ENCODE measurements at regions not wholly inside any gene's neighbourhood (a gene's known extent, or its start where the extent isn't known, plus 50 kb on each side); places are given as distances from the start of the nearest gene placed in this dataset.
"Not testable (repeated sequence)": the region's sequence is repeated elsewhere in the genome, so short reads cannot be mapped to it uniquely, and the experiment has no call there.

DNA sequence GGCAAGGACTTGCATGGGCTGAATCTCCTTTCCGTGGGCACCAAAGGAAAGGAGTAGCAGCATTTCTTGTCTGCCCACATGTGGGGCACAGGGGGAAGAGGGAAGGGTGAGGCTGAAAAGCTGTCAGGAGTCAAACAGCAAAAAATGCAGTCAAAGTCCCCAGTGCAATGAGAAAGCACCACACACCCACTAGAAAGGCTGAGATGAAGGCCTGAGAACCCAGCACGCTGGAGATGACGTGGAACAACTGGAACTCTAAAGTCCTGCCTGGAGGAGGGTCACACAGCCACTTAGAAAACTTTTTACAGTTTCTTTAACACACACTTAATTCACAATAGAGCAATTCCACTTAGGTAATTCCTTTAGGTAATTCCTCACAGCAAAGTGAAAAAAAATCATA is 94.6 kb upstream of the IGFBPL1 start:
- H3K4me1 Mint-ChIP-seq (ENCODE audit: low read depth in 2 of 2): no peaks in the 10 kb centered on the region
- no peak overlapping the region for H3K4me3 Mint-ChIP-seq
- DNase-seq (ENCODE audit: low spot score): no peak
- ATAC-seq: no peak
- no peak overlapping the region for H3K27ac Mint-ChIP-seq
- H3K36me3 Mint-ChIP-seq: no peaks in the 10 kb centered on the region
- no peaks in the 10 kb centered on the region for H3K9me3 Mint-ChIP-seq
- H3K27me3 Mint-ChIP-seq: peaks cover 0 to 8% of the 10 kb centered on the region in 2 donors

DNA sequence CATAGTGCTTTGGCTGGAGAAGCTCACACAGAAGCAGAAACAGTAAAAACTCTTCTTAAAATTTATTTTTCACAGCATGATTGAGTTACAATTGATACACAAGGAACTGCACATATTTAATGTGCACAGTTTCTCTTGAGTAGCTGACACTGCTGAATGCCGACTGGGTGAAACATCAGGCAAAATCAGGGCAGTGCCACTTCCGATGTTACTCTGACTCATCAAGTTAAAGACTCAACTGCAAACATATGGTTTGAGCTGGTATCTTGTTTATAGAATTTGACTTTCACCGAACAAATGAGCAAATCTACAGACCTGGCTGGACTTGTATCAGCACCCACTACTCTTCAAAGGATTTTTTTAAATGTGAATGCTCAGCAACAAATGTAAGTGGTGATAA is 92.0 kb upstream of the IGFBPL1 start:
- not testable (repeated sequence) for H3K27ac Mint-ChIP-seq; DNase-seq (ENCODE audit: low spot score)

DNA sequence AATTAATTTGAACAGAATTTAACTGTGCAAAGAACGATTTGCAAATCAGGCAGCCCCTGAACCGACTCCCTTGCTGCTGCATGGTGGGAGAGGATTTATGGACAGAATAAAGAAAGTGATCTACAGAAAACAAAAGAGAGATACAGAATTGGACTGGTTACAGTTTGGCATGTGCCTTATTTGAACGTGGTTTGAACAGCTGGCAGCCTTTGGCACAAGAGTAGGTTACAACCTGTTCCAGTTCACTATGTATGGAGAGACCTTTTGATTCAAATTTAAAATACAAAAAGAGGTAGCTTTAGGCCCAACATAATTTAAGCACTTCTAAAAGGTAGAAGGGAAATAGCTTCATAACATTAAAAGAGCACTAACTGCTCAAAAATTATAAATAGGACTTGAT is 90.8 kb upstream of the IGFBPL1 start:
- not testable (repeated sequence) for H3K27me3 Mint-ChIP-seq; H3K27ac Mint-ChIP-seq; ATAC-seq; H3K9me3 Mint-ChIP-seq; DNase-seq (ENCODE audit: low spot score); H3K4me1 Mint-ChIP-seq (ENCODE audit: low read depth in 2 of 2); H3K36me3 Mint-ChIP-seq; H3K4me3 Mint-ChIP-seq

More for the DNA sequence above, 92.0 kb upstream of the IGFBPL1 start:
- not testable (repeated sequence) for H3K36me3 Mint-ChIP-seq; H3K27me3 Mint-ChIP-seq; H3K9me3 Mint-ChIP-seq; ATAC-seq; H3K4me3 Mint-ChIP-seq; H3K4me1 Mint-ChIP-seq (ENCODE audit: low read depth in 2 of 2)

DNA sequence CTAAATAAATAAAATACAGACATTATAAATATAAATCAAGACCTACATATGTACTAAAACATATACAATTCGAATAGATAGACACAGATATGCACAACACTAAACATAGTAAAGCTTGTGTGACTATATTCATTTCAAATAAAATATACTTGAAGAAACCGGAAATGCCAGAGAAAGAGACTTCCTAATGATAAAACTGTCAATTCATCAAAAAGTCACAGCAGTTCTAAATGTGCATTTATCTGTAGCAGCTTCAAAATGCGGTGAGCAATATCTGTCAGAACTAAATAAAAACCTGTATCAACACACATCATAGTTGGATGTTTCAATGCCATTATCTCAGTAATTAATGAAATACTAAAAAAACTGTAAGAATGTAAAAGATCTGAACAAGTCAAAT is 86.1 kb upstream of the IGFBPL1 start:
- not testable (repeated sequence) for H3K36me3 Mint-ChIP-seq; H3K9me3 Mint-ChIP-seq; ATAC-seq; H3K27ac Mint-ChIP-seq; H3K4me1 Mint-ChIP-seq (ENCODE audit: low read depth in 2 of 2); H3K27me3 Mint-ChIP-seq; H3K4me3 Mint-ChIP-seq; DNase-seq (ENCODE audit: low spot score)

DNA sequence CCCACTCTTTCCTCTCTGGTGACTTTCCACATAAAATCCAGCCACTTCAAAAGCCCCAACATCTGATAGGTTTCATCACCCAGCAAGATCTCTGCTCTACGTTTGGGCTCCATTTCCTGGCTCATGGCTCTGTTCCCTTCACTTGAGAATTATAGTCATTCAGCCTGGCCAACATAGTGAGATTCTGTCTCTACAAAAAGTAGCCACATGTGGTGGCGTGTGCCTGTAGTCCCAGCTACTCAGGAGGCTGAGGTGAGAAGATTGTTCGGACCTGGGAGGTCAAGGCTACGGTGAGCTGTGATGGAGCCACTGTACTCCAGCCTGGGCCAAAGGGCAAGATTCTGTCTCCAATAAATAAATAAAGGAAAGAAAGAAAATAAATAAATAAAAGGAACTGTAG is 83.3 kb upstream of the IGFBPL1 start:
- Mint-ChIP-seq H3K27ac (no peak overlapping the region), H3K36me3 (no peaks in the 10 kb centered on the region), H3K4me3 (no peak overlapping the region), H3K9me3 (no peaks in the 10 kb centered on the region), H3K4me1 (ENCODE audit: low read depth in 2 of 2) (no peaks in the 10 kb centered on the region), H3K27me3 (peaks cover 4 to 15% of the 10 kb centered on the region in 2 donors)
- no peak for ATAC-seq
- no peak for DNase-seq (ENCODE audit: low spot score)

DNA sequence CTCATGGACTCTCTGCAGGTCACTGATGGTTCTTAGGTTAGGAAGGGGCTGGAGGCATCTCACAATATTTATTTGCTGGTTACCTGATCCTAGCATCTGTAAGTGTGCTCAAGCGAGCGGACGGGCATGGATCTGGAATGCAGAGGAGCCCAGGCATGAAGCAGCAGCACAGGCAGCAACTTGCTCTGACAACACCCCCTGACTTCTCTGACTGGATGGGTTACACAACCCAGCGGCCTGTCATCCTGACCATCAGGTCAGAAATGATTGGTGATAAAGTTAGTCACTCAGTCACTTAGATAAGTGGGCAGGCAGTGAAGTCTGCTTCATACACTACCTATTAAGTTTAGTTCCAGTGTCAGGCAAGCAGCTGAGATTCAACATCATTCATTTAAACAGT is 75.9 kb upstream of the IGFBPL1 start:
- H3K27me3 Mint-ChIP-seq; H3K4me3 Mint-ChIP-seq; H3K4me1 Mint-ChIP-seq (ENCODE audit: low read depth in 2 of 2); H3K9me3 Mint-ChIP-seq; H3K27ac Mint-ChIP-seq; DNase-seq (ENCODE audit: low spot score); H3K36me3 Mint-ChIP-seq; ATAC-seq: not testable (repeated sequence)

DNA sequence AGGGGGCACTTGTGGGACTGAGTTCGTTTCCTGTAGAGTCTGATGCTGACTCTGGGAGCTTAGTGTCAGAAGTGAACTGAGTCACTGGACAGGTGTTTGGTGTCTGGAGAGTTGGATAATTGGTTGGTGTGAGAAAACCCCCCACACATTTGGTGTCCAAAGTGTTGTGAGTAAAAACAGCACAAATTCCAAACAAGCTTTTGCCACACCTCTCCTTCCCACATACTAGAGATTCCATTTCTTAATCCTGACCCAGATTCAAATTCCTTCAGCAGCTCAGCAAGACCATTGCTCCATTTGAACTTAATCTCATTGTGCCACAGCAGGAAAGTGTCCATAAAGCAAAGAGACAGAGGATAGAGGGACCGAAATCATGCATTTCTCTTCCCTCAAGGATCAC is 74.3 kb upstream of the IGFBPL1 start:
- not testable (repeated sequence) for H3K4me1 Mint-ChIP-seq (ENCODE audit: low read depth in 2 of 2); H3K9me3 Mint-ChIP-seq; ATAC-seq; H3K36me3 Mint-ChIP-seq; H3K4me3 Mint-ChIP-seq; H3K27ac Mint-ChIP-seq; DNase-seq (ENCODE audit: low spot score); H3K27me3 Mint-ChIP-seq

DNA sequence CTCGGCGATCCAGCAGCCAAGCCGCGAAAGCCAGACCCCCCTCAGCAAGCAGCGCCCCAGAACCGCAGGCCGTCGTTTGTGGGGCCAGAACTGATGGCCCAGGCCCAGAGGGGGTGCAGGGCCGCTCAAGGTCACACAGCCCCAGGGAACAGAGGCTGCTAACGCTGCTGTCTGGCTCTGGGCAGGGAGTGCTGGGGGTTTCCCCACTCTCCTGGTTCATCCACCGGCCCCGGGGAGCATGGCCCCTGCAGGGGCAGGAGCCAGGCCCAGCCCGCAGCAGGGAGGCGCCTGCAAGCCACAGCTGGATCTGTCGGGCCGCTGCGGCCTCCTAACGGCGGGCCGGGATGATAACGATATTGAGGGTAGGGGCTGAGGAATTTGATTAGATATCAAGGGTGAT is 64.8 kb upstream of the IGFBPL1 start:
- Mint-ChIP-seq H3K27me3 (peaks cover 5 to 8% of the 10 kb centered on the region in 2 donors), H3K36me3 (peaks cover 4% of the 10 kb centered on the region), H3K9me3 (peaks cover 3% of the 10 kb centered on the region), H3K27ac (no peak overlapping the region), H3K4me1 (ENCODE audit: low read depth in 2 of 2) (no peaks in the 10 kb centered on the region), H3K4me3 (no peak overlapping the region)
- peak in 1 of 2 donors; percentile 28 for ATAC-seq
- no peak for DNase-seq (ENCODE audit: low spot score)

DNA sequence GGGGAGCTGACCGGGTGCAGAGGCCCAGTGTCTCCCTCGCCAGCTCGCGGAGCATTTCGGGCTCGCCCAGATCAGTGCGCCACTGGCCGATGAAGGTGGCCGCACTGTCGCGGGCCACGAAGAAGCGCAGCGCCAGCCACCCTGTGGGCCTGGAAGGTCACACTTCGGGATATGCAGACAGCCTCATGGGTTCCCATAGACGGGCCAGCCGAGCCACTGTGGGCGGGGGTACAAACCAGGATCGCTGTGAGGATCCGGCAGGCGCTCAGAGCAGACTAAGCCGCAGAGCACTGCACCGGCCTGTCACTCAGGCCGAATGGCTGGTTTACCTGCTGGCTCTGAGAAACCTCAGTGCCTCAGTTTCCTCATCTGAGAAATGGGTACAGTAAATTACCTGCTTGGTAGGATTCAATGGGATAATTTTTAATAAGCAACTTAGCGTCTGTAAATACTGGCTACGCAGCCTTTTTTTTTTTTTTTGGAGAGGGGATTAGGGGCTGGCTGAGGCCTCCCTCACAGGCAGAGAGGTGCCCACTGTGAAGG is 64.0 kb upstream of the IGFBPL1 start:
- Mint-ChIP-seq H3K27ac (no peak overlapping the region), H3K36me3 (peaks cover 4% of the 10 kb centered on the region), H3K9me3 (peaks cover 3% of the 10 kb centered on the region), H3K27me3 (peaks cover 10 to 12% of the 10 kb centered on the region in 2 donors), H3K4me1 (ENCODE audit: low read depth in 2 of 2) (no peaks in the 10 kb centered on the region), H3K4me3 (no peak overlapping the region)
- ATAC-seq (no peak), DNase-seq (ENCODE audit: low spot score) (no peak)

DNA sequence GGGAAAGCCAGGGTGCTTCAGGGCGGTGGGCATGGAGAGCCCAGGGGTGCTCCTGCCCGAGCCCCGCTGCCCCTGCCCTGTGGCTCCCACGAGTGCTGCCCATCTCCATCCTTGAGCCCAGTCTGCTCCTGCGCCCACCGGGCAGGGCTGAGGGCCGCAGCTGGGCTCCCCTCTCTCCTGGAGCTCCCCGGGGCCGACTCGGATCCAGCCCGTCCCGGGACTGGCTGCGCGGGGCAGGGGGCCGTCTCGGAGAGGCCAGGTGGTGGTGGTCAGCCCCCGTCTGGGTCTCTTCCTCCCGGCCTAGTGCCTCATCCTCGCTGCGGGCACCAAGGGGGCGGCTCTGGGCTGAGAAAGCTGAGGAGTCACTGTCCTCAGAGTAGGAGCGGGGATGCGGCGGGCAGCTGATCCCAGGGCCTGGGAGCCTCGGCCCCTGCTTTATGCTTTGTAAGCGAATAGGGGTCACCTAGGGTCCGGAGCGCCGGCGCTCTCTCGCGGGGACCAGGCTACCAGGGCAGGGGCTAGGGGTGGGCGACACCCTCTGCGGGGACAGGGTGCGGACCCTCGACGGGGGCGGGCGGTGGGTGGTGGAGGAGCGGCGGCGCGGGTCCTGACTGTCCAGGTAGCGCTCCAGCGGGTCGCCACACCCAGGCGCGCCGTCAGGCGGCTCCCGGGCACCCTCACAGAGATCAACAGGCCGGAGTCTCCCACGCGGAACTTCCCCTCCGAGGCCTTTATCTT is 63.3 kb upstream of the IGFBPL1 start:
- H3K4me1 Mint-ChIP-seq (ENCODE audit: low read depth in 2 of 2); H3K27ac Mint-ChIP-seq; H3K4me3 Mint-ChIP-seq; H3K9me3 Mint-ChIP-seq; H3K36me3 Mint-ChIP-seq; DNase-seq (ENCODE audit: low spot score): not testable (repeated sequence)
- peaks cover 13% of the 10 kb centered on the region in 2 donors for H3K27me3 Mint-ChIP-seq
- peak; percentile 36 to 50 for ATAC-seq

DNA sequence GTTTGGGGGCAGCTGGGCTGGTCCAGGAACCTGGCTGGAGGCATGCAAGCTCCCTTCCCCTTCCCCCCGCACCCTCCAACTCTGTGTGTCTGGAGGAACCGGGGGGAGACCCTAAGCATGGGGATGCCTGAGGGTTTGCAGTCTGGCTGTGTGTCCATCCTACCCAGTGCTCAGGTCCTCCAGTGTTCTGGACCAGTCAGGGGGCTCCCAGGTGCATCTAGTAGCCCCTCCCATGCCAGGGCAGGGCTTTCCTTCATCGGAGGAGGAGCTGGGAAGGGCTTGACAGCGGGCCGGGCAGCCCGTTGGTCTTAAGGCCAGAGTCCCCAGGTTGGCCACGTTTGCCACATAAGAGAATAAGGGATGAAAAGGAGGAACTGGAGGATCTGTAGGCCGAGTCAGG is 62.6 kb upstream of the IGFBPL1 start:
- H3K4me3 Mint-ChIP-seq: no peak overlapping the region
- no peak for DNase-seq (ENCODE audit: low spot score)
- H3K27ac Mint-ChIP-seq: no peak overlapping the region
- peak in 1 of 2 donors; percentile 29 for ATAC-seq
- no peaks in the 10 kb centered on the region for H3K4me1 Mint-ChIP-seq (ENCODE audit: low read depth in 2 of 2)
- peaks cover under 1% of the 10 kb centered on the region for H3K9me3 Mint-ChIP-seq
- H3K27me3 Mint-ChIP-seq: peaks cover 16 to 19% of the 10 kb centered on the region in 2 donors
- H3K36me3 Mint-ChIP-seq: peaks cover 2% of the 10 kb centered on the region

DNA sequence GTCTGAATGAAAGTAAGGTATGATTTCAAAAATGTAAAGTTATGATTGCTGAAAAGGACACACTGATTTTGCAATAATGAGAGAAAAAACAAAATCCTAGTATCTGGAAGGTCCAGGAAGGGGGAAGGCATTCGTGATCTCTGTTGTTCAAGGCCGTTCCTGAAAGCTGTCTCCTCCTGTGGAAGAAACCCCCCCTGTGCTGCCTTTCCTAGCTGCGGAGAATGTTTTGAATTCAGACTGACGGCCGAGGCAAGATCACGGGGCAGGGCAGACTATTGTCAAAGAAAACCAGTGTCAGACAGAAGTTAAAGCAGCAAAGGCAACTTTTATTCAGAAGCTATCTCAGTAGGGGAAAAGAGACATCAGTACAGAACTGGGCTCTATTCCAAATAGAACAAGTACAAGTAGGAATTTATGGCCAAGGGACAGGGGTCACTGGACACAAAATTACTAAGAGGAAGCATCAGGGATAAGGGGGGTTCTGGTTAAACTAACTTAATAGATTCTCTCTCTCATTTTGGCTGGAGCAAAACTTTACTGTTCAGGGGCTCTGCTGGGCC is 61.9 kb upstream of the IGFBPL1 start:
- H3K9me3 Mint-ChIP-seq: no peaks in the 10 kb centered on the region
- peaks cover 16 to 20% of the 10 kb centered on the region in 2 donors for H3K27me3 Mint-ChIP-seq
- ATAC-seq: no peak
- no peak overlapping the region for H3K27ac Mint-ChIP-seq
- H3K36me3 Mint-ChIP-seq: no peaks in the 10 kb centered on the region
- no peaks in the 10 kb centered on the region for H3K4me1 Mint-ChIP-seq (ENCODE audit: low read depth in 2 of 2)
- H3K4me3 Mint-ChIP-seq: no peak overlapping the region
- no peak for DNase-seq (ENCODE audit: low spot score)

DNA sequence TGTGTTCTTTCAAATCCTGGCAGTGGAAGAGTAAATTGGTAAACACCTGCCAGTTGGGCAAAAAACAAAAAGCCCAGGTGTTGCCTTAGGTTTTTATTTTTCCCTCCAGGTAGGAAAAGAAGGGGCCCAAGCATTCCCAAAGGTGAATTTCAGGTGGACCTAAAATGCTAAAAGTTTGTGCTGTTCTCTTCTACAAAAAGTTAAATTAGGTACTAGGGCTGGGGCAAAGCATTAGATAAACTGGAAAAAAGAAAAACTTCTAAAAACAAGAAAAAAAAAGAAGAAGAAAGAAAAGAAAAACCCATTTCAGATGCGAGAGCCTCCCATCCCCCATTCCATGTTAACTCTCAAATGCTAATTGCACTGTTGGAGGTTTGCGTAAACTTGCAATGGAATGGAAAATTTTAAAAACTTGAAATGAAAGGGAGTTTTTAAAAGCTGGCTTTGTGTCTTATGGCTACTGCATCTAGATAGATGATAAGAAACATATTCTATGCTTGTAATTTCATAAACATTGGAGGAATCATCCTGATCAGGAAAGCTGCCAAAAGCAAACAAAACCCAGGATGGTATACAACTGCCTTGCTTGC is 59.9 kb upstream of the IGFBPL1 start:
- not testable (repeated sequence) for H3K4me3 Mint-ChIP-seq; H3K4me1 Mint-ChIP-seq (ENCODE audit: low read depth in 2 of 2); H3K36me3 Mint-ChIP-seq; H3K9me3 Mint-ChIP-seq; H3K27ac Mint-ChIP-seq; ATAC-seq; DNase-seq (ENCODE audit: low spot score)
- H3K27me3 Mint-ChIP-seq: peaks cover 10 to 20% of the 10 kb centered on the region in 2 donors

DNA sequence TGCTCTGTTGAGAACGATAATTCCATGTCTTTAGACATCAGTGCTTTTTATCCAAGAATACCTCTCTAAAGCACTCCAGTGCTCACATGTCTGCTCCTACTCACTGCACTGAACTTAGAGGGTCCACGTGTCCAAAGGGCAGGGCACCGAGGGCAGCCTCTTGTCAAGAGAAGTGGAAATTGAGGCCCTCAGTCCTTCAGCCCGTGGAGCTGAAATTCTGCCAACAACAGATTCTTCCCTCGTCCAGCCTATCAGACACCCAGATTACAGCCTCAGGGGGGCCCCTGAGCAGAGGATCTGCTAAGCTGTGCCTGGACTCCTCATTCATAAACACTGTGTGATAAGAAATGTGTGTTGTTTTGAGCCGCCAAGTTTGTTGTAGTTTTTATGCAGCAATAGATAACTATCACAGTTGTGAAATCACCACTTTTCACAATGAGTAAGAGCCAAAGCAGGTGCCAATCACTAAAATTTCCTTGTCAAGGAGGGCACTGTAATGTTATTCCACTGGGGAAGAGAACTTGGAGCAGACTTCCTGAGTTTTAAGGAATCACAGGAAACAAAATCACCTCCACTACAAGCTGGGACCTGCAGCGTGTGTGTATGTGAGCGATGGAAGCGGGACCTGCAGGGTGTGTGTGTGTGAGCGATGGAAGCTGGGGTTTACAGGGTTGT is 58.8 kb upstream of the IGFBPL1 start:
- H3K36me3 Mint-ChIP-seq: no peaks in the 10 kb centered on the region
- DNase-seq (ENCODE audit: low spot score): no peak
- H3K9me3 Mint-ChIP-seq: no peaks in the 10 kb centered on the region
- no peak overlapping the region for H3K4me3 Mint-ChIP-seq
- ATAC-seq: no peak
- H3K27ac Mint-ChIP-seq: no peak overlapping the region
- H3K4me1 Mint-ChIP-seq (ENCODE audit: low read depth in 2 of 2): no peaks in the 10 kb centered on the region
- H3K27me3 Mint-ChIP-seq: peaks cover 10 to 20% of the 10 kb centered on the region in 2 donors

All from natural killer cell treated with Interleukin-12 subunit alpha and Interleukin-12 subunit beta and Interleukin-15 and Interleukin-18, amount 100 ng/mL, for 72 hours (primary cell).